ENCODE measurements at regions not wholly inside any gene's neighbourhood (a gene's known extent, or its start where the extent isn't known, plus 50 kb on each side); places are given as distances from the start of the nearest gene placed in this dataset.
"Not testable (repeated sequence)": the region's sequence is repeated elsewhere in the genome, so short reads cannot be mapped to it uniquely, and the experiment has no call there.

DNA sequence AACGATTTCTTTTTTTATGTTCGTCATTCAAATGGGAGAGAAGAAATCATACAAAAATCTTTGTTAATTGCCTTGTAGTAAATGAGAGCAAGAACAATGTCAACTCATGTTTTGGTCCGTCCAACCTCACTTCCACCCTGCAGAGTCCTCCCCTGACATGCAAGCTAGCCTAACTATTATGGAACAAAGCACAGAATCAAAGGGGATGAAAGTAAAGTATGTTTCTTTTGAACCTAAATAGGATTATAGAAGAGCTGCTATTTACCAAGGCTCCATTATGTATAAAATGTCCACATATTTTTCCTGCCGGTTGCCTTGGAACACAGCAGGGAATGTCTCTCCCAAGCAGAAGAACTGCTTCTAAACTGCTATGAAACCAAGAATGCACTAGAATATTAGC lies 161.1 kb downstream of the MRPS30 start:
- Mint-ChIP-seq H3K4me1 (no peaks in the 10 kb centered on the region), H3K9me3 (no peaks in the 10 kb centered on the region), H3K27me3 (ENCODE audit: low read depth, poor library complexity) (peaks cover 3% of the 10 kb centered on the region), H3K27ac (no peak overlapping the region), H3K4me3 (no peak overlapping the region), H3K36me3 (ENCODE audit: low read depth) (no peaks in the 10 kb centered on the region)
- TF ChIP-seq, protein P1, sequence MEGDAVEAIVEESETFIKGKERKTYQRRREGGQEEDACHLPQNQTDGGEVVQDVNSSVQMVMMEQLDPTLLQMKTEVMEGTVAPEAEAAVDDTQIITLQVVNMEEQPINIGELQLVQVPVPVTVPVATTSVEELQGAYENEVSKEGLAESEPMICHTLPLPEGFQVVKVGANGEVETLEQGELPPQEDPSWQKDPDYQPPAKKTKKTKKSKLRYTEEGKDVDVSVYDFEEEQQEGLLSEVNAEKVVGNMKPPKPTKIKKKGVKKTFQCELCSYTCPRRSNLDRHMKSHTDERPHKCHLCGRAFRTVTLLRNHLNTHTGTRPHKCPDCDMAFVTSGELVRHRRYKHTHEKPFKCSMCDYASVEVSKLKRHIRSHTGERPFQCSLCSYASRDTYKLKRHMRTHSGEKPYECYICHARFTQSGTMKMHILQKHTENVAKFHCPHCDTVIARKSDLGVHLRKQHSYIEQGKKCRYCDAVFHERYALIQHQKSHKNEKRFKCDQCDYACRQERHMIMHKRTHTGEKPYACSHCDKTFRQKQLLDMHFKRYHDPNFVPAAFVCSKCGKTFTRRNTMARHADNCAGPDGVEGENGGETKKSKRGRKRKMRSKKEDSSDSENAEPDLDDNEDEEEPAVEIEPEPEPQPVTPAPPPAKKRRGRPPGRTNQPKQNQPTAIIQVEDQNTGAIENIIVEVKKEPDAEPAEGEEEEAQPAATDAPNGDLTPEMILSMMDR (IDR thresholded peaks at IDR 0.05), result no peak
- DNase-seq, result no peak

DNA sequence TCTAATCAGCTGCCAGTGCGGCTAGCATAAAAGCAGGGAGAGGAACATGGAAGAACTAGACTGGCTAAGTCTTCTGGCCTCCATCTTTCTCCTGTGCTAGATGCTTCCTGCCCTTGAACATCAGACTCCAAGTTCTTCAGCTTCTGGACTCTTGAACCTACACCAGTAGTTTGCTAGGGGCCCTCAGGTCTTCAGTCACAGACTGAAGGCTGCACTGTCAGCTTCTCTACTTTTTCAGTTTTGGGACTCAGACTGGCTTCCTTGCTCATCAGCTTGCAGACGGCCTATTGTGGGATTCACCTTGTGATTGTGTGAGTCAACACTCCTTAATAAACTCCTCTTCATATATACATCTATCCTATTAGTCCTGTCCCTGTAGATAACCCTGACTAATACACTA lies 162.2 kb downstream of the MRPS30 start:
- DNase-seq; H3K4me1 Mint-ChIP-seq; H3K9me3 Mint-ChIP-seq; H3K36me3 Mint-ChIP-seq (ENCODE audit: low read depth); H3K4me3 Mint-ChIP-seq; H3K27ac Mint-ChIP-seq; H3K27me3 Mint-ChIP-seq (ENCODE audit: low read depth, poor library complexity): not testable (repeated sequence)

DNA sequence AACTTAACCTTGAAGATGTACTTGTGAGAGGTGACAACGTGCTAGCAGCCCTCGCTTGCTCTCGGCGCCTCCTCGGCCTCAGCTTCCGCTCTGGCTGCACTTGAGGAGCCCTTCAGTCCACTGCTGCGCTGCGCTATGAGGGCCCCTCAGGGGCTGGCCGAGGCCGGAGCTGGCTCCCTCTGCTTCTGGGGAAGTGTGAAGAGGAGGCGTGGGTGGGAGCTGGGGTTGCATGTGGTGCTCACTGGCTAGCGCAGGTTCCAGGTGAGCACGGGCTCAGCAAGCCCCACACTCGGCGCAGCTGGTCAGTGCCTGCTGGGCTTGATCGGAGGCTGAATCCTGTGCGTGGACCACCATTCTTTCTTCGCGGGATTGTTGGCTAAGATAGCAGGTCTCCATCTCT lies 166.1 kb downstream of the MRPS30 start:
- TF ChIP-seq, protein P1 (IDR thresholded peaks at IDR 0.05), result no peak
- Mint-ChIP-seq H3K27me3 (ENCODE audit: low read depth, poor library complexity) (no peaks in the 10 kb centered on the region), H3K36me3 (ENCODE audit: low read depth) (no peaks in the 10 kb centered on the region), H3K4me1 (no peaks in the 10 kb centered on the region), H3K4me3 (no peak overlapping the region), H3K9me3 (no peaks in the 10 kb centered on the region), H3K27ac (no peak overlapping the region)
- no peak for DNase-seq

DNA sequence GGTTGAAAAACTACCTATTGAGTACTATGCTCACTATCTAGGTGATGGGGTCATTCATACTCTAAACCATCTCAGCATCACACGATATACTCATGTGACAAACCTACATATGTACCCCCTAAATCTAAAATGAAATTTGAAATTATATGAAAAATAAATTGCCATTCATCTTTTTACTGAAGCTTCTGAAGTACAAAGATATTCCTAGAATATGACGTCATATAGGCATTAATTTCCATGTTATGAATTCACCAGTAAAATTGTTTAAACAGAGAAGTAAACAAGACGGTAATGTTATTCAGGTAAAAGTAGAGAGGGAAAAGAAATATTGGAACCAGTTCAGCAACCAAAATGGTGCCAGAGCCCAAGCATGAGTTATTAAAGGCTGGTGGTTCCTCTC lies 173.0 kb downstream of the MRPS30 start:
- Mint-ChIP-seq H3K4me3 (no peak overlapping the region), H3K27me3 (ENCODE audit: low read depth, poor library complexity) (no peaks in the 10 kb centered on the region), H3K36me3 (ENCODE audit: low read depth) (no peaks in the 10 kb centered on the region), H3K27ac (no peak overlapping the region), H3K4me1 (no peaks in the 10 kb centered on the region), H3K9me3 (peaks cover 48% of the 10 kb centered on the region)
- DNase-seq, result no peak
- TF ChIP-seq, protein P1 (IDR thresholded peaks at IDR 0.05), result no peak

DNA sequence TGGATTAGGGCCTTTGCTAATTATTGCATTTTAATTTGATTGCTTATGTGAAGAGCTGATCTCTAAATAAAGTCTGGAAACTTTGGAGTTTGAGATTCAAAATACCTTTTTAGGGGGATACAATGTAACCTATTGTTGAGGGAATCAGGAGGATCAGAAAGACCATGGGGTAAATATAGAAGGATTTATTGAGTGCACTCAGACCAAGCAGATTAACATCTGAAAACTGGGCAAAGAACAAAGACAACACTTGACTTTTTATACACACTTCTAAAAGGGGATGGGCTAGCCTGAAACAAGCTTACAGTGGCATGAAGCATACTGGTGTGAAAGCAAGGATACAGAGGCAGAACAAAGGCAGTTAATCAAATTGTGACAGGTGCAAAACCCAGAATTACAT lies 174.3 kb downstream of the MRPS30 start:
- H3K4me1 Mint-ChIP-seq, result no peaks in the 10 kb centered on the region
- DNase-seq, result no peak
- H3K9me3 Mint-ChIP-seq, result peaks cover 61% of the 10 kb centered on the region
- H3K27me3 Mint-ChIP-seq (ENCODE audit: low read depth, poor library complexity), result no peaks in the 10 kb centered on the region
- TF ChIP-seq, protein P1 (IDR thresholded peaks at IDR 0.05), result no peak
- no peak overlapping the region for H3K27ac Mint-ChIP-seq
- no peaks in the 10 kb centered on the region for H3K36me3 Mint-ChIP-seq (ENCODE audit: low read depth)
- H3K4me3 Mint-ChIP-seq, result no peak overlapping the region

DNA sequence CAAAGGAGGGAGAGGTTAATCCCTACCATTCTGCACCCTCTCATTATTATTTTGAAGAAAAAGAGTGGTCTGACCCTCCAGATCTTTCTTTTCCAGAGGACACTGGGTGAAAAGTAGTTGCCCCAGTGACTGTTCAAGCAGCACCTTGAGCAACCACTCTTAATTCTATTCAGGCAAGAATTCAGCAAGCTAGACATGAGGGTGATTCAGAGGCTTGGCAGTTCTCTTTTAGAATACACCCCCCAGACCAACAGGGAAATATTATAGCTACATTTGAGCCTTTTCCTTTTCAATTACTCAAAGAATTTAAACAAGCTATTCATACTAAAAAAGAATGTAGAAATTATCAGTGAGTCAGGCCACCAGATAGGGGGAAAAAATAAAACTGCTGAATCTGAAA lies 178.3 kb downstream of the MRPS30 start:
- no peaks in the 10 kb centered on the region for H3K4me1 Mint-ChIP-seq
- H3K36me3 Mint-ChIP-seq (ENCODE audit: low read depth), result no peaks in the 10 kb centered on the region
- no peak overlapping the region for H3K4me3 Mint-ChIP-seq
- H3K27ac Mint-ChIP-seq, result no peak overlapping the region
- no peaks in the 10 kb centered on the region for H3K27me3 Mint-ChIP-seq (ENCODE audit: low read depth, poor library complexity)
- no peak for DNase-seq
- peaks cover 81% of the 10 kb centered on the region for H3K9me3 Mint-ChIP-seq
- TF ChIP-seq, protein P1 (IDR thresholded peaks at IDR 0.05), result no peak
